OCI-LY7 (cell line): ENCODE measurements at regions not wholly inside any gene's neighbourhood (a gene's known extent, or its start where the extent isn't known, plus 50 kb on each side); places are given as distances from the start of the nearest gene placed in this dataset.

ENCODE experiments used
- BruUV-seq: library from RNA; stranded (reverse); fragments of 400-500 nt; replicated peaks from 2 replicates; lab custom pipeline; 2021; lab: Mats Ljungman, UMichigan
- CTCF ChIA-PET: fragments of 300-600 bp; sonication (Branson Sonifier 250); formaldehyde crosslinking; loops from one replicate; lab custom pipeline; 2022; ENCODE audit warnings: antibody characterized with exemption; ENCODE audit not compliant: unreplicated experiment; lab: Charles Lee
- POLR2A ChIA-PET: fragments of 300-600 bp; sonication (Branson Sonifier 250); formaldehyde crosslinking; loops from one replicate; lab custom pipeline; 2022; ENCODE audit warnings: antibody characterized with exemption; lab: Charles Lee
- DNase-seq: peaks from one replicate; pipeline ENCODE4 v3.0.0-alpha.2; 2015; ENCODE audit warnings: low spot score
- H2AFZ ChIP-seq: fragments of 200-600 bp; sonication (generic), shearing (Covaris generic); 2 replicates; pipeline ENCODE4 v1.6.1; 2014; ENCODE audit warnings: mild to moderate bottlenecking, antibody characterized with exemption, low read length, moderate library complexity
- H3K27ac ChIP-seq: fragments of 200-600 bp; sonication (generic); 2 replicates; pipeline ENCODE4 v1.5.1; 2014; ENCODE audit warnings: mixed run types, low read depth, mild to moderate bottlenecking, moderate library complexity, low read length, inconsistent platforms; ENCODE audit not compliant: poor library complexity, severe bottlenecking
- H3K36me3 ChIP-seq: fragments of 200-600 bp; sonication (generic); 2 replicates; pipeline ENCODE4 v1.6.1; 2014; ENCODE audit warnings: mild to moderate bottlenecking, antibody characterized with exemption, low read length, moderate library complexity, mixed read lengths; ENCODE audit not compliant: insufficient read depth
- H3K4me1 ChIP-seq: fragments of 200-600 bp; sonication (generic); 2 replicates; pipeline ENCODE4 v1.5.1; 2014; ENCODE audit warnings: mild to moderate bottlenecking, low read length; ENCODE audit not compliant: insufficient read depth, poor library complexity, severe bottlenecking
- H3K4me2 ChIP-seq: fragments of 200-600 bp; sonication (generic); 2 replicates; pipeline ENCODE4 v1.6.1; 2014; ENCODE audit warnings: mild to moderate bottlenecking, low read length
- H3K4me3 ChIP-seq: fragments of 200-600 bp; sonication (generic); 2 replicates; pipeline ENCODE4 v1.5.1; 2014; ENCODE audit warnings: mild to moderate bottlenecking, low read depth, low read length; ENCODE audit not compliant: poor library complexity, severe bottlenecking
- H3K79me2 ChIP-seq: fragments of 200-600 bp; sonication (generic); 2 replicates; pipeline ENCODE4 v1.6.1; 2016; ENCODE audit warnings: low read depth, mild to moderate bottlenecking, low read length, moderate library complexity, mixed read lengths; ENCODE audit not compliant: insufficient read depth
- H3K9me2 ChIP-seq: fragments of 200-600 bp; sonication (generic); 2 replicates; pipeline ENCODE4 v1.6.1; 2016; ENCODE audit warnings: mild to moderate bottlenecking, low read length, mixed read lengths; ENCODE audit not compliant: insufficient read depth
- H3K9me3 ChIP-seq: fragments of 200-600 bp; sonication (generic); 2 replicates; pipeline ENCODE4 v1.6.1; 2014; ENCODE audit warnings: mild to moderate bottlenecking, mixed run types, low read length, mixed read lengths
- H4K20me1 ChIP-seq: fragments of 200-600 bp; sonication (generic); 2 replicates; pipeline ENCODE4 v1.6.1; 2014; ENCODE audit warnings: mild to moderate bottlenecking, antibody characterized with exemption, low read length, moderate library complexity, mixed read lengths; ENCODE audit not compliant: insufficient read depth
- CTCF ChIP-seq: fragments of 200-600 bp; sonication (generic); conservative IDR thresholded peaks from 2 replicates; pipeline ENCODE4 v1.5.1; 2014; ENCODE audit warnings: mild to moderate bottlenecking, antibody characterized with exemption, low read length, moderate library complexity, mixed read lengths
- EZH2phosphoT487 ChIP-seq: fragments of 200-600 bp; sonication (generic); IDR thresholded peaks from 2 replicates; pipeline ENCODE4 v1.6.1; 2018; ENCODE audit warnings: low read depth, borderline replicate concordance, mild to moderate bottlenecking, mixed run types, antibody characterized with exemption, low read length, moderate library complexity, mixed read lengths
- intact Hi-C: fragments of 100-400 bp; cut with micrococcal nuclease; formaldehyde crosslinking; loops from one replicate; pipeline ENCODE4 v1.10.0; 2022; ENCODE audit not compliant: unreplicated experiment

- no peak overlapping the region for H3K4me2 ChIP-seq
- no TSS peak for BruUV-seq
- no peaks in the 10 kb centered on the region for H3K4me1 ChIP-seq
- H2AFZ ChIP-seq = no peak overlapping the region
- TF ChIP-seq CTCF (no peak), EZH2phosphoT487 (no peak)
- H3K4me3 ChIP-seq = no peak overlapping the region
- intact Hi-C loops = no loop called here
- CTCF ChIA-PET = no interaction called here
- DNase-seq = no peak
- no peak overlapping the region for H3K27ac ChIP-seq
- no peaks in the 10 kb centered on the region for H3K36me3 ChIP-seq
- no peaks in the 10 kb centered on the region for H4K20me1 ChIP-seq
- H3K9me2 ChIP-seq = no peaks in the 10 kb centered on the region
- H3K79me2 ChIP-seq = no peaks in the 10 kb centered on the region
- H3K9me3 ChIP-seq = no peaks in the 10 kb centered on the region
- POLR2A ChIA-PET = no interaction called here
Observed at GRCh38 chr6:2543321-2543720, 207.4 kb downstream of the MYLK4 start.

- no TSS peak for BruUV-seq
- Histone ChIP-seq H3K4me2 (no peak overlapping the region), H2AFZ (no peak overlapping the region), H3K9me2 (no peaks in the 10 kb centered on the region), H3K79me2 (no peaks in the 10 kb centered on the region), H3K4me1 (no peaks in the 10 kb centered on the region), H4K20me1 (no peaks in the 10 kb centered on the region), H3K36me3 (no peaks in the 10 kb centered on the region), H3K9me3 (no peaks in the 10 kb centered on the region), H3K27ac (no peak overlapping the region), H3K4me3 (no peak overlapping the region)
- no peak for DNase-seq
- intact Hi-C loops = no loop called here
- POLR2A ChIA-PET = interaction anchor here (0.6 kb wide), 1 partner anchor 87 kb away, joined by 3 read pairs; no protein-coding TSS in a partner anchor
- TF ChIP-seq EZH2phosphoT487 = no peak
- TF ChIP-seq CTCF = no peak
- CTCF ChIA-PET = no interaction called here
Observed at GRCh38 chr6:2542858-2543218, 207.9 kb downstream of the MYLK4 start.

- H3K27ac ChIP-seq = no peak overlapping the region
- intact Hi-C loops = no loop called here
- no peaks in the 10 kb centered on the region for H3K36me3 ChIP-seq
- CTCF ChIA-PET = no interaction called here
- no peaks in the 10 kb centered on the region for H3K9me3 ChIP-seq
- H2AFZ ChIP-seq = no peak overlapping the region
- TF ChIP-seq CTCF (no peak), EZH2phosphoT487 (no peak)
- H3K4me1 ChIP-seq = no peaks in the 10 kb centered on the region
- no peak overlapping the region for H3K4me2 ChIP-seq
- H3K79me2 ChIP-seq = no peaks in the 10 kb centered on the region
- H3K4me3 ChIP-seq = no peak overlapping the region
- H4K20me1 ChIP-seq = no peaks in the 10 kb centered on the region
- POLR2A ChIA-PET = interaction anchor here (0.6 to 0.8 kb wide), 2 partner anchors 87 to 1083 kb away, joined by 3 read pairs; no protein-coding TSS in a partner anchor
- DNase-seq = no peak
- no peaks in the 10 kb centered on the region for H3K9me2 ChIP-seq
- no TSS peak for BruUV-seq
Observed at GRCh38 chr6:2542101-2542857, 208.4 kb downstream of the MYLK4 start.
